Esophagus muscularis mucosa (tissue), 3 donors: ENCODE measurements at regions not wholly inside any gene's neighbourhood (a gene's known extent, or its start where the extent isn't known, plus 50 kb on each side); places are given as distances from the start of the nearest gene placed in this dataset.

ENCODE experiments used
- POLR2AphosphoS5 ChIP-seq, 2 donors: sonication (generic); formaldehyde crosslinking; IDR thresholded peaks; one replicate each; pipeline ENCODE4 v1.6.1; 2017; ENCODE audit warnings: antibody characterized with exemption in 2 of 2
- TF ChIP-seq, protein P1 (sequence below), 3 experiments: fragments of 200-600 bp in 2 of 3; fragments of 450-650 bp in 1 of 3; sonication (generic) in 2 of 3; IDR thresholded peaks; one replicate each; pipeline ENCODE4 v1.5.1; 2017 to 2019; ENCODE audit warnings: antibody characterized with exemption in 3 of 3, mild to moderate bottlenecking in 2 of 3, moderate library complexity in 1 of 3

DNA sequence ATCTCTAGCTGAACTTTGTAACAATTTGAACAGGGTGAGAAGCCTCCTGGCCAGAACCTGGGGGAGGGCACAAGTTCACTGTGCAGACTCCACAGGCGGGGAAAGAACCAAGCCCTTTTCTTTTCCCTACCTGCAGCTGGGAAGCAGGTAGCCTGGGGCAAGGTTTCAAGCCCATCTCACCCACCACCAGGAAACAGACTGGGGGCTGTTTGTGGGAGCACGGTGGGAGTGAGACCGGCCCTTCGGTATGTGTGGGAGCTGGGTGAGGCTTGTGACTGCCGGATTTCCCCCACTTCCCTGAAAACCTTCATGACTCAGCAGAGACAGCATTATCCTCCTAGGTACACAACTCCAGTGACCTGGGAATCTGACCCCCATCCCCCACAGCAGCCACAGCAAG is 211.7 kb downstream of the ZNF674 start:
- TF ChIP-seq, protein P1, sequence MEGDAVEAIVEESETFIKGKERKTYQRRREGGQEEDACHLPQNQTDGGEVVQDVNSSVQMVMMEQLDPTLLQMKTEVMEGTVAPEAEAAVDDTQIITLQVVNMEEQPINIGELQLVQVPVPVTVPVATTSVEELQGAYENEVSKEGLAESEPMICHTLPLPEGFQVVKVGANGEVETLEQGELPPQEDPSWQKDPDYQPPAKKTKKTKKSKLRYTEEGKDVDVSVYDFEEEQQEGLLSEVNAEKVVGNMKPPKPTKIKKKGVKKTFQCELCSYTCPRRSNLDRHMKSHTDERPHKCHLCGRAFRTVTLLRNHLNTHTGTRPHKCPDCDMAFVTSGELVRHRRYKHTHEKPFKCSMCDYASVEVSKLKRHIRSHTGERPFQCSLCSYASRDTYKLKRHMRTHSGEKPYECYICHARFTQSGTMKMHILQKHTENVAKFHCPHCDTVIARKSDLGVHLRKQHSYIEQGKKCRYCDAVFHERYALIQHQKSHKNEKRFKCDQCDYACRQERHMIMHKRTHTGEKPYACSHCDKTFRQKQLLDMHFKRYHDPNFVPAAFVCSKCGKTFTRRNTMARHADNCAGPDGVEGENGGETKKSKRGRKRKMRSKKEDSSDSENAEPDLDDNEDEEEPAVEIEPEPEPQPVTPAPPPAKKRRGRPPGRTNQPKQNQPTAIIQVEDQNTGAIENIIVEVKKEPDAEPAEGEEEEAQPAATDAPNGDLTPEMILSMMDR (IDR thresholded peaks at IDR 0.05), result no peak
- no peak for TF ChIP-seq POLR2AphosphoS5 (IDR thresholded peaks at IDR 0.05)
